Jurkat, Clone E6-1 (cell line): ENCODE measurements at regions not wholly inside any gene's neighbourhood (a gene's known extent, or its start where the extent isn't known, plus 50 kb on each side); places are given as distances from the start of the nearest gene placed in this dataset.

Experiments used
- DNase-seq: peaks from one replicate; pipeline ENCODE4 v3.0.0-alpha.2; 2011; ENCODE audit warnings: low read depth, low spot score
- H3K4me3 ChIP-seq: 2 replicates; pipeline ENCODE4 v1.5.1; 2011; ENCODE audit warnings: mild to moderate bottlenecking, low read length, control low read depth, moderate library complexity

GRCh38 chr10:90407131-90407530 lies 450.7 kb downstream of the HTR7 start:
- no peak for DNase-seq

GRCh38 chr10:90407851-90408250 lies 450.0 kb downstream of the HTR7 start:
- H3K4me3 ChIP-seq, result no peak overlapping the region
- no peak for DNase-seq

More at GRCh38 chr10:90407131-90407530, 450.7 kb downstream of the HTR7 start:
- no peak overlapping the region for H3K4me3 ChIP-seq

- DNase-seq, result no peak
- H3K4me3 ChIP-seq, result no peak overlapping the region
Measured at GRCh38 chr10:90412582-90412981, 445.3 kb downstream of the HTR7 start.

DNA sequence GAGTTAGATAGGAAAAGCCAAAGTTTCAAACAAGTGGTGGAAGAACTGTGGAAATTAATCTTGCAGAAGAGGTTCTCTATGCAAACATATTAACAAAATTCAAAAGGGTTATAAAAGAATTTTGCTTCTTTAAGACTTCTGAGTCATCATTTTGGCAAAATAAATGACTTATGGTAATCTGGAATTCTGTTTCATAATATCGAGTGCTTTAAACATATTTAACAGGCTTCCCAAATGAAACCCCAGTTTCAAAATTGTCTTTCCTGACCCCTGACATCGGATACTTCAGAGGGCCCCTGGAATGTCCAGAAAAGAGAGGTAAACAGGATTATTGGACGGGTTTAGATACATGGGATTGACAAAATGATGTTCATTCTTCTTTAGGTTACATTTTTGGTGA lies 444.6 kb downstream of the HTR7 start:
- no peak for DNase-seq
- no peak overlapping the region for H3K4me3 ChIP-seq

GRCh38 chr10:90414926-90415325 lies 442.9 kb downstream of the HTR7 start:
- H3K4me3 ChIP-seq, result no peak overlapping the region
- no peak for DNase-seq

DNA sequence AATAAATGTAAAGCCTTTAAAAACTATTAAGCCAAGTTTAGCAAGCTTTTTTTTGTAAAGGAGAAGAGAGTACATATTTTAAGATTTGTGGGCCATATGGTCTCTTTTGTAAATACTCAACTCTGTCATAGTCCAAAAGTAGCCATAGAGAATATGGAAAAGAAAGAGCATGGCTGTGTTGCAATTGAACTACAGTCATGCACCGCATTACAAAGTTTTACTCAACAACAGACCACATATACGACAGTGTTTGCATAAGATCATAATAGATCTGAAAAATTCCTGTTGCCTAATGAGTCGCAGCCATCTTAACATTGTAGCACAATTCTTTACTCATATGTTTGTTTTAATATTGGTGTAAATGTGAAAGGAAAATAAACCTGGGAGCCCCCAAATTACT lies 440.8 kb downstream of the HTR7 start:
- no peak overlapping the region for H3K4me3 ChIP-seq
- no peak for DNase-seq

DNA sequence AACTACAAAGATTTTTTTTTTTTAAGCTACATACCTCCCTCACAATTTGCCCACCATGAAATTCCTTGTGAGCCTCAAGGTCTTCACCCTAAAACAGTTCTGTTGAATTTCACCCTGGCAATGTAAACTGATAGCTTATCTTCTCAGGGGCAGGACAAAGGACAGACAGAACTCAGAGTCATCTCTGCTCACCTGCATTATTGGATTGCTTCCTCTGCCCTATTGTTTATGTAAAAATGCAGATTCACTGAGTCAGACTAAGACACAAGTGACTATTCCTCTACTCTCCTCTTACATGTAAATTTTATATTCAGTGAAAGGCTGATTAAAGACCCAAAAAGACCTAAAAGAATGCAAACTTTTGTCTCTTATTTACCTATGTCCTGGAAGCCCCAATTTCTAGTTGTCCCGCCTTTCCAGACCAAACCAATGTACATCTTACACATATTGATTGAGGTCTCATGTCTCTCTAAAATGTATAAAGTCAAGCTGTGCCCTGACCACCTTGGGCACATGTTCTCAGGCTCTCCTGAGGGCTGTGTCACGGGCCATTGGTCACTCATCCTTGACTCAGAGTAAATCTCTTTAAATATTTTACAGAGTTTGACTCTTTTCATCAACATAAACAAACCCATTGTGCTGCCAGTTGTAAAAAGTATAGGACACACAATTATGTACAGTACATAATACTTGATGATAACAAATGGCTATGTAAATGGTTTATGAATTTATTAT lies 440.2 kb downstream of the HTR7 start:
- H3K4me3 ChIP-seq, result no peak overlapping the region
- no peak for DNase-seq

DNA sequence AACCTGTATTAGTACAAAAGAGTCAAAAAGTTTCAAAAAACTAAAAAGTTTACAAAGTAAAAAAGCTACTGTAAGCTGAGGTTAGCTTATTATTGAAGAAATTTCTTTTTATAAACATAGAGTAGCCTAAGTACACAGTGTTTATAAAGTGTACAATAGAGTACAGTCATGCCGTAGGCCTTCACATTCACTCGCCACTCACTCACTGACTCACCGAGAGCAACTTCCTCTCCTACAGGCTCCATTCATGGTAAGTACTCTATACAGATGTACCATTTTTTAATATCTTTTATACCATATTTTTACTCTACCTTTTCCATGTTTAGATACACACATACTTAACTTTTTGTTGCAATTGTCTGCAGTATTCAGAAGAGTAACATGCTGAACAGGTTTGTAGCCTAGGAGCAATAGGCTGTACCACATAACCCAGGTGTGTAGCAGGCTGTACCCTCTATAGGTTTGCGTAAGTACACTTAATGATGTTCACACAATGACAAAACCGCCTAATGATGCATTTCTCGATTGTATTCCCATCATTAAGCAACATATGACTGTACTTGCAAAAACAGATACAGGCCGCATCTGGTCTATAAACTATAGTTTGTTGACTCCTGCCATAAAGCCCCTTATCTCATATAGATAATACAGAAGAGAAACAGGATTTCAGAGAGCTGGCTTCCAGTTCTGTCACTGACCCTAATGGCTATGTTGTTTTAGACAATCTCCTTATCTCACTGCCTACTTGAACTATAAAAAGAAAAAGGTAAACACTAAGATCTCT lies 438.8 kb downstream of the HTR7 start:
- no peak overlapping the region for H3K4me3 ChIP-seq
- no peak for DNase-seq

DNA sequence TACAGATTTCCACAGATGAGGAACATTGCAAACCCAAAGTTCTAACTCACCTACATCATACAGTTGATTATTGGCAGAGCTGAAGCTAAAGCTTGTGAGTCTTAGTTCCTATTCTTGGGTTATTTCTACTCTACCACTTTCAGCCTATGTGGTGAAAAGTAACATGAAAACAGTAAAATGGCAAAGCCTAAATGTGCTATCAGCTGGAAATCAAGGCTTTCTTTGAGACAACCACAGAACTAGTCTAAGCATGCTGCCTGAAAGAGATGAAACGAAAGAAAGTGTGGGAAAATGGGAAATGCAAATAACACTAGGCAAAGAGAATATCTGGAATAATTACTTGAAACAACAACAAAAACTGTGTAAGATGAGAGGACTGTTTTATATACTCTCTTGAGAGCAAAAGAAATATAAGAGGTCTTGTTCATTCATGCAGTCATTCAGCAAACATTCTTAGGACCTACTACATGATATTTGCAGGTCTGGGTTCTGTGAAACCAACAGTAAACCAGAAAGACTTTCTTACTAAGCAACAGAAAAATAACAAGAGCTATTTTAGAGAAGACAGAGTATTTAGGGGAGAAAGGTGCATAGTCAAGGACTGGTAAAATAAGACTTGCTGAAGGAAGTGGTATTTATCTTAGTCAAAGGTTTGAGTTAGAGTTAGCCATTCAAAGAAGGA lies 437.1 kb downstream of the HTR7 start:
- no peak for DNase-seq
- H3K4me3 ChIP-seq, result no peak overlapping the region

DNA sequence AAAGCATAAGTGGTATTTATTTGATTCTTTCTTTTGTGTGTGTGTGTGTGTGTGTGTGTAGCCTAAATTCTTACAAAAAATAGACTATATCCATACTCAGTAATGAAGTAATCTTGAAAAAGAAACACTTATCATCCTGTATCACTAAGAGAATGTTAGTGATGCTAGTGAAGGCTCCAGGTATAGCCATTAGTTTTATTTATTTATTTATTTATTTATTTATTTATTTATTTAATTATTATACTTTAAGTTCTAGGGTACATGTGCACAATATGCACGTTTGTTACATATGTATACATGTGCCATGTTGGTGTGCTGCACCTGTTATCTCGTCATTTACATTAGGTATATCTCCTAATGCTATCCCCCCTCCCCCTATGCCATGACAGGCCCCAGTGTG lies 436.0 kb downstream of the HTR7 start:
- DNase-seq, result no peak
- H3K4me3 ChIP-seq, result no peak overlapping the region

DNA sequence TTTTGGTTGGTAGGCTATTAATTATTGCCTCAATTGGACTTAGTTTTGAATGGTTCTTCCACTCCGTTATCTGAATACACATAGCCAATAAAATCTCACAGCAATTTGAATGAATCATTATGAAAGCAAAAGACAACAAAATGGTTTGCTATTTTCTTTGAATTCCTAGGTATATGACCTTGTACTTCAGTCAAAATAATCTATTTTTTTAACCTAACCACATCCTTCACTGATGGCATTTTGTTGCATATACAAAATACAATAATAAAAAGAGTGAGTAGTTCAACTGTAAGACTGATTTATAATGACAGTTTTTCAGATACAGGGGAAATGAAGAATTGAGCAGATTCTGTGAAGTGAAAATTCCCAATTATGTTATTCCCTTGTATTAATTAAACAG lies 433.1 kb downstream of the HTR7 start:
- no peak overlapping the region for H3K4me3 ChIP-seq
- no peak for DNase-seq

- H3K4me3 ChIP-seq, result no peak overlapping the region
- DNase-seq, result no peak
Measured at GRCh38 chr10:90430186-90430585, 427.7 kb downstream of the HTR7 start.

GRCh38 chr10:90432866-90433265 lies 425.0 kb downstream of the HTR7 start:
- H3K4me3 ChIP-seq, result no peak overlapping the region
- no peak for DNase-seq

DNA sequence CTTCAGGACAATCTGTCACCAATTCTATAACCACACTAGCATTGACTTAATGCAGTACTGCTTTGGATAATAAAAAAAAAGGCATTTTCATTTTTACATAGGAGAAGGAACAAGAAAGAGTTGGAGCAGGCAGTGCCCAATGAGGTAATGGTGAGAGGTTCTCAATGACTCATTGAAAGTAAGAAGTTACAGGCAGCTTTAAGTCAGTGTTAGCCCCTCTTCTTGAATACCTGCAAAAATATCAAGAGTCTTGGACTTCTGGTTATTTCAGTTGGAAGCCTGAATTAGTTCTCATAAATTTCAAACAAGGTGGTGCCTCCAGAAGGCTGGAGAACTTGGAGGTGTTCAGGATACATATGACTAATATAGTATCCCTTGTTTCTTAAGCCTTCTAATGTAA lies 422.5 kb downstream of the HTR7 start:
- no peak overlapping the region for H3K4me3 ChIP-seq
- no peak for DNase-seq

GRCh38 chr10:90437452-90437851 lies 420.4 kb downstream of the HTR7 start:
- no peak for DNase-seq
- H3K4me3 ChIP-seq, result no peak overlapping the region

DNA sequence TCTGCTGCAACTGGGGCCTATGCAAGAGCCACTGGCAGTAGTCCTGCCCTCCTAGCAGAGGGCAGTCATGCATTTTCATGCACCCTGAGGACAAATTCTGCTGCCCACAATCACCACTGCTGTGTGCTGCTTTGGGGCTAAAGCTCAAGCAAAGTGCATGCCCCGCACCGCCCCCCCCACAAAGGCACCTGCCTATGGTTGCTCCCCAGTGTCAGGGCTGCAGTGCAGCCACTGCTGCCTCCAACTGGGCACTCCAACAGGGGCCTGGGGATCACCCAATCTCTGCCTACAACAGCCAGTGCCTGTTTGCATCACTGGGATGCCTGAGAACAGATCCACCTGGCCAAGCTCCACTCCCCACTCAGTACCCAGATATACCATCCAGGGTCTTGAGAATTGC lies 417.0 kb downstream of the HTR7 start:
- no peak overlapping the region for H3K4me3 ChIP-seq
- DNase-seq, result no peak

DNA sequence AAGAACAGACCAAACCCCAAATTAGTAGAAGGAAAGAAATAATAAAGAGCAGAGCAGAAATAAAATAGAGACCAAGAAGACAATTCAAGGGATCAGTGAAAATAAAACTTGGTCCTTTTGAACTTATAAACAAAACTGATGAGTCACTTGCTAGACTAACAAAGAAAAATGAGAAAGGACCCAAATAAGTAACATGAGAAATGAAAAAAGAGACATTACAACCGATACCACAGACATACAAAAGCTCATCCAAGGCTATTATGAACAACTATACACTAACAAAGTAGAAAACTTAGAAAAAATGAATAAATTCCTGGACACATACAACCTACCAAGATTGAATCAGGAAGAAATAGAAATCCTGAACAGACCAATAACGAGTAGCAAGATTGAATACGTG lies 414.5 kb downstream of the HTR7 start:
- no peak for DNase-seq
- no peak overlapping the region for H3K4me3 ChIP-seq

DNA sequence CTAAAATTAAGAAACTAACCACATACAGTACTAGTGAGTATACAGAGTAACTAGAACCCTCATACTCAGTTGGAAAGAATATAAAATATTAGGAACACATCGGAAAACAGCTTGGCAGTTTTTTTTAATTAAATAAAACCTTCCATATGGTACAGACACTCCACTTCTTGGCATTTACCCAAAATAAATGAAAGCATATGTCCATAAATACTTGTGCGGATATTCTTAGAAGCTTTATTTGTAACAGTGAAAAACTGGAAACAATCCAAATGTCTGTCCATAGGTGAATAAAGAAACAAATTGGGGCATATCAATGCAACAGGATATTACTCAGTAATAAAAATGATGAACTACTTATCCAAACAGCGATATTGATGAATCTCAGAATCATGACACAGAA lies 410.0 kb downstream of the HTR7 start:
- H3K4me3 ChIP-seq, result no peak overlapping the region
- no peak for DNase-seq

GRCh38 chr10:90450797-90451196 lies 407.0 kb downstream of the HTR7 start:
- H3K4me3 ChIP-seq, result no peak overlapping the region
- DNase-seq, result no peak

DNA sequence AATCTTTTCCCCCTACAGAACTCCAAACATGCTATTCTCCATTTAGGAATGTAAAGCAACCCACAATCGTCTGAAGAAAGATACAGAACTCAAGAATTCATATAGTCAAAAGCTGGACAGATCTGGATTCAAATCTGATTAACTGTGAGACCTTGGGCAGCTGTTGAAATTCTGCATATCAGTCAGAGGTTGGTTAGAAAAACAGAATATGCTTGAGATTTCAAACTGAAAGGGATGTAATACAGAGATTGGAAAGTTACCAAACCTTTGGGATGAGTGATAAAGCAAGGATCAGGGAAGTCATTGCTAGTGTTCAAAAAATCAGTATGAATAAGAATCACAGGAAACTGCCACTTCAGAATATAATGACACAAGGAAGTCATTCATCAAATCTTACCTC lies 406.6 kb downstream of the HTR7 start:
- no peak for DNase-seq
- no peak overlapping the region for H3K4me3 ChIP-seq
